B cell (primary cell): ENCODE measurements at regions not wholly inside any gene's neighbourhood (a gene's known extent, or its start where the extent isn't known, plus 50 kb on each side); places are given as distances from the start of the nearest gene placed in this dataset.

ENCODE experiments used
- ATAC-seq: fragments of 200-7000 bp; cut with Tn5 transposase; one replicate; pipeline ENCODE4 v1.10.0; 2021; ENCODE audit warnings: low read depth, mild to moderate bottlenecking, moderate number of reproducible peaks, moderate library complexity
- CTCF ChIA-PET: fragments of 350-600 bp; sonication (Branson Sonifier 250); formaldehyde crosslinking; loops from one replicate; lab custom pipeline; 2021; ENCODE audit warnings: antibody characterized with exemption, inconsistent platforms; lab: Charles Lee
- POLR2A ChIA-PET: fragments of 350-600 bp; sonication (Branson Sonifier 250); formaldehyde crosslinking; loops from one replicate; lab custom pipeline; 2021; ENCODE audit warnings: antibody characterized with exemption; lab: Charles Lee
- DNase-seq: peaks from one replicate; pipeline ENCODE4 v3.0.0; 2013
- H2AFZ ChIP-seq: 2 replicates; pipeline ENCODE4 v1.6.1; 2012; ENCODE audit warnings: mild to moderate bottlenecking, low read depth, low read length; ENCODE audit not compliant: insufficient read depth, poor library complexity, severe bottlenecking
- H3K27ac ChIP-seq, 2 donors: 1 replicate in 1 of 2; 2 replicates in 1 of 2; pipeline ENCODE4 v1.5.1; 2012 to 2013; ENCODE audit warnings: low read length in 2 of 2, mild to moderate bottlenecking in 2 of 2, moderate library complexity in 1 of 2
- H3K27me3 ChIP-seq, 4 experiments: fragments of 200-600 bp in 1 of 4; sonication (generic) in 1 of 4; replicated peaks in 1 of 4; 1 replicate in 2 of 4; 2 replicates in 2 of 4; pipeline versions ENCODE4 v1.6.1 to v1.7.0; 2013 to 2016; ENCODE audit warnings: low read length in 3 of 4, mild to moderate bottlenecking in 2 of 4, mixed read lengths in 1 of 4, moderate library complexity in 1 of 4; ENCODE audit not compliant: insufficient read depth in 4 of 4, control insufficient read depth in 3 of 4; ENCODE audit errors: control extremely low read depth in 1 of 4
- H3K36me3 ChIP-seq, 2 experiments: replicated peaks in 1 of 2; 1 replicate in 1 of 2; 2 replicates in 1 of 2; pipeline versions ENCODE4 v1.6.1 to v1.7.1; 2013; ENCODE audit warnings: low read length in 1 of 2; ENCODE audit not compliant: insufficient read depth in 2 of 2, control insufficient read depth in 1 of 2; ENCODE audit errors: control extremely low read depth in 1 of 2, extremely low read depth in 1 of 2
- H3K4me1 ChIP-seq, 2 donors: fragments of 200-600 bp in 1 of 2; sonication (generic) in 1 of 2; 1 replicate in 1 of 2; 2 replicates in 1 of 2; pipeline versions ENCODE4 v1.5.1 to v1.6.1; 2013 to 2017; ENCODE audit warnings: low read length in 2 of 2; ENCODE audit not compliant: control insufficient read depth in 2 of 2, insufficient read depth in 2 of 2
- H3K4me2 ChIP-seq: replicated peaks from 2 replicates; pipeline ENCODE3; 2012; ENCODE audit warnings: mild to moderate bottlenecking, low read depth, low read length; ENCODE audit not compliant: poor library complexity, severe bottlenecking
- H3K4me3 ChIP-seq, 5 experiments: fragments of 200-600 bp in 1 of 5; sonication (generic) in 1 of 5; 1 replicate in 3 of 5; 2 replicates in 2 of 5; pipeline versions ENCODE4 v1.5.1 to v1.7.0; 2011 to 2016; ENCODE audit warnings: low read length in 4 of 5, mild to moderate bottlenecking in 4 of 5, low read depth in 2 of 5, control low read depth in 1 of 5, moderate library complexity in 1 of 5; ENCODE audit not compliant: insufficient read depth in 1 of 5; ENCODE audit errors: control extremely low read depth in 1 of 5, extremely low read depth in 1 of 5
- H3K79me2 ChIP-seq: fragments of 200-600 bp; sonication (generic); one replicate; pipeline ENCODE4 v1.6.0; 2016; ENCODE audit warnings: low read length; ENCODE audit not compliant: control insufficient read depth, insufficient read depth
- H3K9ac ChIP-seq: fragments of 200-600 bp; sonication (generic); 2 replicates; pipeline ENCODE4 v1.6.1; 2017; ENCODE audit warnings: mild to moderate bottlenecking, low read length, moderate library complexity
- H3K9me3 ChIP-seq, 3 donors: one replicate each; pipeline versions ENCODE4 v1.6.1 to v1.7.1; 2013; ENCODE audit warnings: low read length in 2 of 3; ENCODE audit not compliant: control insufficient read depth in 2 of 3, insufficient read depth in 1 of 3; ENCODE audit errors: control extremely low read depth in 1 of 3
- H4K20me1 ChIP-seq: 2 replicates; pipeline ENCODE4 v1.6.0; 2012; ENCODE audit warnings: mild to moderate bottlenecking, low read length; ENCODE audit not compliant: insufficient read depth, control insufficient read depth, poor library complexity, severe bottlenecking
- H3K27ac Mint-ChIP-seq: one replicate; pipeline ENCODE4 v1.8.0; 2021; ENCODE audit warnings: mixed read lengths
- H3K27me3 Mint-ChIP-seq: one replicate; pipeline ENCODE4 v1.8.0; 2021; ENCODE audit warnings: mixed read lengths
- H3K4me1 Mint-ChIP-seq: one replicate; pipeline ENCODE4 v1.8.0; 2021; ENCODE audit warnings: mixed read lengths
- H3K4me3 Mint-ChIP-seq: one replicate; pipeline ENCODE4 v1.8.0; 2021; ENCODE audit warnings: mixed read lengths
- H3K9me3 Mint-ChIP-seq: one replicate; pipeline ENCODE4 v1.8.0; 2022; ENCODE audit warnings: mixed read lengths; ENCODE audit not compliant: insufficient read depth
- CTCF ChIP-seq: fragments of 200-600 bp; IDR thresholded peaks from one replicate; pipeline ENCODE4 v1.8.0; 2022; ENCODE audit warnings: antibody characterized with exemption, mild to moderate bottlenecking
- EZH2 ChIP-seq: IDR thresholded peaks from 2 replicates; pipeline ENCODE4 v1.6.1; 2012; ENCODE audit warnings: borderline replicate concordance, low read depth, mild to moderate bottlenecking, moderate library complexity, low read length; ENCODE audit not compliant: insufficient read depth, poor library complexity, severe bottlenecking
- WGBS: methylation state at CpG from one replicate; pipeline ENCODE4 v1.1.5; 2013; ENCODE audit warnings: missing lambda C conversion rate; ENCODE audit not compliant: insufficient coverage; 5-methylcytosine and 5-hydroxymethylcytosine counted together
- intact Hi-C: fragments of 100-400 bp; cut with micrococcal nuclease; formaldehyde crosslinking; loops from one replicate; pipeline ENCODE4 v1.10.0; 2022

- Histone ChIP-seq H3K4me1 (no peaks in the 10 kb centered on the region), H3K4me3 (no peak overlapping the region), H3K27ac (no peak overlapping the region), H3K9ac (no peak overlapping the region), H3K4me2 (no peak overlapping the region), H3K9me3 (peaks cover 2 to 9% (median 3%) of the 10 kb centered on the region in 3 donors), H3K79me2 (no peaks in the 10 kb centered on the region), H2AFZ (no peak overlapping the region), H3K27me3 (no peaks in the 10 kb centered on the region), H4K20me1 (no peaks in the 10 kb centered on the region), H3K36me3 (no peaks in the 10 kb centered on the region)
- WGBS: 100% methylated on average over 1 of the region's 6 CpGs
- H3K4me1 Mint-ChIP-seq: peaks cover 2% of the 10 kb centered on the region
- no peak overlapping the region for H3K4me3 Mint-ChIP-seq
- no peaks in the 10 kb centered on the region for H3K27me3 Mint-ChIP-seq
- POLR2A ChIA-PET: no interaction called here
- intact Hi-C loops: no loop called here
- H3K27ac Mint-ChIP-seq: no peak overlapping the region
- TF ChIP-seq CTCF (no peak), EZH2 (no peak)
- no peak for DNase-seq
- CTCF ChIA-PET: no interaction called here
- H3K9me3 Mint-ChIP-seq: peaks cover 11% of the 10 kb centered on the region
- no peak for ATAC-seq
Measured at GRCh38 chr3:191975936-191976335, 515.0 kb downstream of the PYDC2 start.

- Histone ChIP-seq H3K4me1 (no peaks in the 10 kb centered on the region), H3K4me3 (no peak overlapping the region), H3K79me2 (no peaks in the 10 kb centered on the region), H3K9me3 (peaks cover 0 to 3% (median 0%) of the 10 kb centered on the region in 3 donors), H3K36me3 (no peaks in the 10 kb centered on the region), H3K27me3 (no peaks in the 10 kb centered on the region), H3K9ac (no peak overlapping the region), H4K20me1 (no peaks in the 10 kb centered on the region), H3K27ac (no peak overlapping the region), H3K4me2 (no peak overlapping the region), H2AFZ (no peak overlapping the region)
- Mint-ChIP-seq H3K27me3 (no peaks in the 10 kb centered on the region), H3K4me1 (no peaks in the 10 kb centered on the region), H3K27ac (no peak overlapping the region), H3K4me3 (no peak overlapping the region), H3K9me3 (peaks cover 11% of the 10 kb centered on the region)
- POLR2A ChIA-PET: no interaction called here
- CTCF ChIA-PET: no interaction called here
- intact Hi-C loops: no loop called here
- no peak for ATAC-seq
- no peak for DNase-seq
- no CpG with 5 or more reads among the region's 4 CpGs for WGBS
- TF ChIP-seq CTCF (no peak), EZH2 (no peak)
Measured at GRCh38 chr3:191980443-191980842, 519.5 kb downstream of the PYDC2 start.
